NCI-H2107 (cell line): ENCODE measurements at regions not wholly inside any gene's neighbourhood (a gene's known extent, or its start where the extent isn't known, plus 50 kb on each side); places are given as distances from the start of the nearest gene placed in this dataset.
"Not testable (repeated sequence)": the region's sequence is repeated elsewhere in the genome, so short reads cannot be mapped to it uniquely, and the experiment has no call there.

Source experiments
- DNase-seq: peaks from one replicate; lab custom pipeline; 2025; lab: John Stamatoyannopoulos, UW

DNA sequence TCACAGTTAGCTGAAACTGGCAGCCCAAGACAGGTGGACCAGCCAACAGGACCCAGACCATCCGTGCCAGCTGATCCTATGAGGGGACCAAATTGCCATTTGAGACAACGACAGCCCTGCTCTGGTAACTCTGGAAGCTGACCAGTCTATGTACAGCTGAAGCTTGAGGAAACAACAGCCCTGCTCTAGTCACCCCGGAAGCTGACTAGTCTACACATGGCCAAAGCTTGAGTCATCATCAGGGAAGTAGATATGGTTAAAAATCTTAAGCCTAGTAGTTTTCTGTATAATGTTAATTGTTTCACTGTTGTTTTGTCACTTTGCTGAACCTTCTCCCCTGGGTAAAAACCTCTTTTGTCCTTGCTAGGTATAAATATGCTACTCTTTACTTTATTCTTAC is 905.4 kb upstream of the NDST4 start:
- DNase-seq: no peak

- DNase-seq: no peak
These were observed 902.8 kb upstream of the NDST4 start for GRCh38 chr4:116016201-116016600.

- DNase-seq: no peak
These were observed 902.1 kb upstream of the NDST4 start for GRCh38 chr4:116015549-116015948.

- no peak for DNase-seq
These were observed 901.6 kb upstream of the NDST4 start for GRCh38 chr4:116015062-116015461.

DNA sequence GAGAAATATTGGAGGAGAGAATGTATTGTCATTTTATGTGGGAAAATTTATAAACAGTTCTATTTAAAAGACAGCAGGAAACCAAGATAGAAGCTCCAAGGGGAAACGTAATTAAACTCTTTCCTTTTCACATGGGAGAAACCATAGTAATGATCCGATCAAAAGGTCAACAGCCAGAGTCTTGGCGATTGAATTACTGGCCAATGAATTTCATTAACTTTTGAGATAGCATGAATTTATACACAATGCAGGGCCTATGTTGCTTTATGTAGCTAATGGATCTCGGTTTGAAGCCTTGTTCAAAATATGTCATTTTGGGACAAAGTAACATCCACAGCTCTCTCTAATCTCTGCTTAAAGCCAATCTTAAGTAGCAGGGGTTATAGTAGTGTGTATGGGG is 897.5 kb upstream of the NDST4 start:
- no peak for DNase-seq

DNA sequence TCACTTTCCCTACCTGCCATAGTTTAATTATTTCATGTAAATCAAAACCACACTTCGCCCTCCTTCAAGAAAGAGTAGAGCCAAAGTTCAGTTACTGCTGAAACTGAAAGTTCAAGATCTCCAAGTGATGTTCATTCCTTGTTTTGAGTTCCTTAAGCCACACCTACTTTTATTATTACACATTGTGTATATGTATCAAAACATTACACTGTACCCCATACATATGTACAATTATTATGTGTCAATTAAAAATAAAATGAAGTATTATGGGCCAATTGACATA is 892.3 kb upstream of the NDST4 start:
- DNase-seq: no peak

GRCh38 chr4:116005037-116005805 is 891.8 kb upstream of the NDST4 start:
- no peak for DNase-seq

DNA sequence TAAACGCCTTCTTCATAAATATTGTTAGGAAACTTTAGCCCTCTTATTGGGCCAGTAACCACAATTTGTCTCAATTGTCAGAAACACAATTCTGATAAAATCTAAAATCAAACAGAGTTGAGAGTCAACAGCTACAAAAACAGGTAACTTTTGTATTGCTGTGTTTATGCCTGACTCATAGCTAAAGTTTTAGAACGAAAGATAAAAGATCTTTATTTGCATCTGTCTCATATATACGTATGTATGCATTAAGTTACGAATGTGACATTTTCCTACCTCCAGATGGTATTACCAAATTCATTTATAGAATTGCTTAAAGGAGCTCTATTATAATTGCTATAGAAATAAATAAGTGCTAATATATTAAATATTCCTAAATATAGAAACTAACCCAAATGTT is 887.9 kb upstream of the NDST4 start:
- DNase-seq: no peak

DNA sequence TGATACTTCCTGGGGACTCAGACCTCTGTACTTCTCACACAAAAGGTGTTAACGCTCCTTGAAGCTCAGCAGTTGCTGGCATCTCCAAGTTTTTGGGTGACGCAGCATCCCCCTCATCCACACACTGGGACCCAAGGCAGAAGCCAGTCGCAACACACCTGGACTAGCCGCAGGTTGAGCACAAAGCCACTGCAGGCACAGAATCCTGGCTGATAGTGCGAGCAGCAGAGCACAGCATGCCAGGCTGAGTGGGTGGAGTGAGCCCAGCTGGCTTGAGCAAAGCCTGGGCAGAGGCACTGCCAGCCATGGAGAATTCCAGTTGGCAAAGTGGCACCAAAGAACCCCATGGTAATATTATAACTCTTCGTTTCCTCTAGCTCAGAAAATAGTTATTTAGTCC is 873.2 kb upstream of the NDST4 start:
- no peak for DNase-seq

GRCh38 chr4:115975421-115976001 is 862.1 kb upstream of the NDST4 start:
- not testable (repeated sequence) for DNase-seq

DNA sequence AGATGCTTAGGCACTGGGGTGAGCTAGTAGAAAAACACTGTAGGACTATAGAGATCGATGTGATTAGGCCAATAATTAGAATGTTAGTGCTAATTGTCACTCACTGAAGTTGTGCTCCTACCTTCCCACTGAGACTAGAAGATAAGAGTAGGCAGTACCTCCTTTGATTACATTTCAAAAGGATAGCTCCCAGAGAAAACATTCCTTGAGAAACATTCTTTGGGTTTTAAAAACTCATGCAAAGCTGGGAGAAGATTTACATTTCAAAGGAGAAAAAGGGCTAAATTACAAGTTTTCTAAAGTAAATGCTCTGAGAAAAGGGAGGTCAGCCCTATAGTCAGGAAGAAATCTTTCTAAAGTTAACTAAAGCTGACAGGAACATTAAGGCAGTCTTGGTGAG is 860.3 kb upstream of the NDST4 start:
- DNase-seq: no peak

GRCh38 chr4:115972967-115973366 is 859.5 kb upstream of the NDST4 start:
- DNase-seq: no peak

- no peak for DNase-seq
These were observed 857.4 kb upstream of the NDST4 start for GRCh38 chr4:115970859-115971258.

- no peak for DNase-seq
These were observed 856.3 kb upstream of the NDST4 start for GRCh38 chr4:115969756-115970155.

DNA sequence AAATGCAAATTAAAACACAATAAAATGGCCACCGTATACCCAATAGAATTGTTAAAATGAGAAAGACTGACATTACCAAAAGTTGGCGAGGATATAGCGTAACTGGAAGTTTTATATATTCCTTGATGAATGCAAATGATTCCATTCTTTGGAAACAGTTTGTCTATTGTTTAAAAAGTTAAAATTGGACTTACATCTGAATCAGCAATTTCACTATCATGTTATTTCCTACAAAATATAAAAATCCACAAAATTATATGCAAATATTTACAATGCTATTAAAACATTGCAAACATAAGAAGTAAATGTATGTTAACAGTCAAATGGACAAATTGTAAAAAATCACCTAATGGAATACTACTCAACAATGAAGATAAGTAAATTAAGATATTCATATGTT is 852.2 kb upstream of the NDST4 start:
- no peak for DNase-seq

- DNase-seq: not testable (repeated sequence)
These were observed 842.8 kb upstream of the NDST4 start for GRCh38 chr4:115956054-115956796.

DNA sequence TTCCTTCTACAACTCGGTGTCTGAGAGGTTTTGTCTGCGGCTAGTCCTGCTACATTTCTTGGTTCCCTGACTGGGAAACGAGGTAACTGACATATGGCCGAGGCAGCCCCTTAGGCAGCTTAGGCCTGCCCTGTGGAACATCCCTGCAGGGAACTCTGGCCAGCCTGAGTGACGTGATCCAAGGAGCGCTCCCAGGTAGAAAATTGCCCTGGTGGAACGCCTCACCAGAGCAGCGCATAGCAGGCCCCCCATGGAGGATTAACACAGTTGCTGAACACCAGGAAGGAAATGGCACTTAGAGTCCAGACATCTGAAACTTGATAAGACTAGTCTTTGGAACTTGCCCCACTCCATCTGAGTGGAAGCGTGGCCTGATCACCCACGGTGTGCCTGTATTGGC is 837.4 kb upstream of the NDST4 start:
- DNase-seq: no peak

GRCh38 chr4:115949974-115950743 is 836.7 kb upstream of the NDST4 start:
- not testable (repeated sequence) for DNase-seq

DNA sequence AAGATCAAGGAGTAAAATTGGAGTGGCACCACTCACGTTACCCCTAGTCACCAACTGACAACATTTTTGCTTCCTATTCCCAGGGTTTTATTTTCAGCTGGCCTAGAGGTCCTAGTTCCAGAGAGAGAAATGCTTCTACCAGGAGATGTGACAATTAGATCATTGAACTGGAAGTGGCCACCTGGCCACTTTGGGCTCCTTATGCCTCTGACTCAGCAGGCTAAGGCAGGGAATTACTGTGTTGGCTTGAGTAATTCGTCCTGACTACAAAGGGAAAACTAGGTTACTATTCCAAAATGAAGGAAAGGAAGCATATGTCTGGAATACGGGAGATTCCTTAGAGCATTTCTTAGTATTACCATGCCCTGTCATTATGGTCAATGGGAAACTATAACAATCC is 831.6 kb upstream of the NDST4 start:
- no peak for DNase-seq

GRCh38 chr4:115944146-115944905 is 830.9 kb upstream of the NDST4 start:
- DNase-seq: no peak

DNA sequence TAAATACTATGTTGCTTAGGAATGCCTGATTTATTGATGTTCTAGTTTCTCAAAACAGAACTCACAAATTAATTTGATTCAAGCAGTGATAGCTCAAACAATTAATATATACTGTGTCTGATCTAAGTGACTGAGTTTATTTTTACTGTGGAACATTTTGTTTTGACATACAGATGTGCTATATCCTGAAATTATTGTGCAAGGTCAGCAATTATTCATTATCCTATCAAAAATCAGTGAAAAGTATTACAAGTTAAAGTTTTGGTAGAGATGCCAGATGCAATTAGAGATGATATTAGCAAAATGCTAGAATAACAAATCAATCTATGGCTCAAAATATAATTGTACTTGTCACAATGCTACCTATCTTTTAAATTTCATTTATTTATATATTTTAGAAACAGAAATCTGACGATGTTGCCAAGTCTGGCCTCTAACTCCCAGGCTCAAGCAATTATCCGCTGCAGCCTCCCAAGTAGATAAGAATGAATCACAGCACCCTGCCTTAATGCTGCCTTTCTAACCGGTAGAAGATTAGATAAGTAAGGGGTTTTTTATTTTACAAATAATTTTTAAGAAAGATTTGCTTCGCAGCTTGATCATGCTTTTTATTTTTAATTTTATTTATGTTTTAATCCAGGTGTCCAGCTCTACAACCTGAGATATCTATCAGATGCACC is 825.5 kb upstream of the NDST4 start:
- DNase-seq: no peak
